IgD-negative memory B cell (primary cell): ENCODE measurements at regions not wholly inside any gene's neighbourhood (a gene's known extent, or its start where the extent isn't known, plus 50 kb on each side); places are given as distances from the start of the nearest gene placed in this dataset.
"Not testable (repeated sequence)": the region's sequence is repeated elsewhere in the genome, so short reads cannot be mapped to it uniquely, and the experiment has no call there.

Experiments
- H3K27ac Mint-ChIP-seq, 3 donors: one replicate each; pipeline ENCODE4 v1.8.0; 2020 to 2022; ENCODE audit warnings: mild to moderate bottlenecking in 3 of 3, mixed read lengths in 3 of 3, moderate library complexity in 1 of 3
- H3K27me3 Mint-ChIP-seq: one replicate; pipeline ENCODE4 v1.8.0; 2021; ENCODE audit warnings: mixed read lengths
- H3K36me3 Mint-ChIP-seq: one replicate; pipeline ENCODE4 v1.8.0; 2020; ENCODE audit warnings: mild to moderate bottlenecking, mixed read lengths
- H3K4me1 Mint-ChIP-seq, 3 donors: one replicate each; pipeline ENCODE4 v1.8.0; 2020 to 2022; ENCODE audit warnings: mixed read lengths in 3 of 3, mild to moderate bottlenecking in 1 of 3
- H3K4me3 Mint-ChIP-seq, 4 donors: one replicate each; pipeline ENCODE4 v1.8.0; 2020 to 2022; ENCODE audit warnings: mild to moderate bottlenecking in 4 of 4, mixed read lengths in 4 of 4, moderate library complexity in 3 of 4
- H3K9me3 Mint-ChIP-seq, 3 donors: one replicate each; pipeline ENCODE4 v1.8.0; 2020 to 2021; ENCODE audit warnings: mixed read lengths in 3 of 3, mild to moderate bottlenecking in 1 of 3

DNA sequence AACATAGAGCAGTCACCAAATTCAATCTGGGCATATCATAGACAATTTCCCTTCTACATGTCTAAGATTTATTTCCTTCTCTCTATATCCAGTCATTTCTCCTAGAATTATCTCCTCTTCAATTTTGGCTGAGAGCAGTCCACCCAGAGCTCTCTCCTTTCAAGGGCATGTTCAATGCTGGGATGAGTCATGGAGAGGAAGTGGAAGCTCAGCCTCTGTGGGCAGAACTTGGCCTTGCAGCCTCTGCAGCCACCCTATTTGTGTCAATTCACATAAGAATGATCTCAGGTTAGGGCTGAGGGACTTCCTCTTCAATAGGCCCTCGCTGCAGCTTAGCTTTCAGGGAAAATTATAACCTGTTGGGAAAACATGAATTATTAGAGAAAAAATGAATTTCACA is 560.8 kb downstream of the POM121L12 start:
- H3K4me1 Mint-ChIP-seq = peaks cover 0 to 1% (median 0%) of the 10 kb centered on the region in 3 donors
- no peak overlapping the region for H3K4me3 Mint-ChIP-seq
- no peak overlapping the region for H3K27ac Mint-ChIP-seq
- peaks cover 4 to 13% (median 6%) of the 10 kb centered on the region in 3 donors for H3K9me3 Mint-ChIP-seq
- H3K36me3 Mint-ChIP-seq = no peaks in the 10 kb centered on the region
- no peaks in the 10 kb centered on the region for H3K27me3 Mint-ChIP-seq

- H3K27me3 Mint-ChIP-seq = no peaks in the 10 kb centered on the region
- peak overlapping the region in 1 of 3 donors; percentile 64 for H3K27ac Mint-ChIP-seq
- H3K4me1 Mint-ChIP-seq = peaks cover 0 to 1% (median 0%) of the 10 kb centered on the region in 3 donors
- H3K4me3 Mint-ChIP-seq = no peak overlapping the region
- H3K36me3 Mint-ChIP-seq = no peaks in the 10 kb centered on the region
- peaks cover 1 to 18% (median 4%) of the 10 kb centered on the region in 3 donors for H3K9me3 Mint-ChIP-seq
Observed at GRCh38 chr7:53600296-53600695, 564.9 kb downstream of the POM121L12 start.

- Mint-ChIP-seq H3K27me3 (no peaks in the 10 kb centered on the region), H3K27ac (no peak overlapping the region), H3K9me3 (peaks cover 1 to 18% (median 7%) of the 10 kb centered on the region in 3 donors), H3K36me3 (no peaks in the 10 kb centered on the region), H3K4me3 (no peak overlapping the region), H3K4me1 (no peaks in the 10 kb centered on the region)
Observed at GRCh38 chr7:53602817-53603418, 567.5 kb downstream of the POM121L12 start.

GRCh38 chr7:53603461-53603860 is 568.0 kb downstream of the POM121L12 start:
- H3K4me3 Mint-ChIP-seq = no peak overlapping the region
- H3K4me1 Mint-ChIP-seq = no peaks in the 10 kb centered on the region
- H3K36me3 Mint-ChIP-seq = no peaks in the 10 kb centered on the region
- H3K27me3 Mint-ChIP-seq = no peaks in the 10 kb centered on the region
- no peak overlapping the region for H3K27ac Mint-ChIP-seq
- peaks cover 1 to 14% (median 7%) of the 10 kb centered on the region in 3 donors for H3K9me3 Mint-ChIP-seq

DNA sequence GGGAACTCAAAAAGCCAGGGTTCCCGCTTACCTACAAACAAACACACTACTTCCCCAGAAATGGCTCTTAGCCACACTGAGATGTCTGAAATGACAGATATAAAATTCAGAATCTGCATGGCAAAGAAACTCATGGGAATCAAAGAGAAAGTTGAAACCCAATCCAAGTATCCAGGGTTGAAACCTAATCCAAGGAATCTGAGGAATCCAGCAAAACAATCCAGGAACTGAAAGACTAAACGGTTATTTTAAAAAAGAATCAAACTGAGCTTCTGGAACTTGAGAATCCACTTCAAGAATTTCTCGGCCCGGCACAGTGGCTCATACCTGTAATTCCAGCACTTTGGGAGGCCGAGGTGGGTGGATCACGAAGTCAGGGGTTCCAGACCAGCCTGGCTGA is 568.8 kb downstream of the POM121L12 start:
- H3K36me3 Mint-ChIP-seq = no peaks in the 10 kb centered on the region
- no peaks in the 10 kb centered on the region for H3K27me3 Mint-ChIP-seq
- H3K27ac Mint-ChIP-seq = no peak overlapping the region
- no peak overlapping the region for H3K4me3 Mint-ChIP-seq
- no peaks in the 10 kb centered on the region for H3K4me1 Mint-ChIP-seq
- H3K9me3 Mint-ChIP-seq = peaks cover 1 to 18% (median 7%) of the 10 kb centered on the region in 3 donors

DNA sequence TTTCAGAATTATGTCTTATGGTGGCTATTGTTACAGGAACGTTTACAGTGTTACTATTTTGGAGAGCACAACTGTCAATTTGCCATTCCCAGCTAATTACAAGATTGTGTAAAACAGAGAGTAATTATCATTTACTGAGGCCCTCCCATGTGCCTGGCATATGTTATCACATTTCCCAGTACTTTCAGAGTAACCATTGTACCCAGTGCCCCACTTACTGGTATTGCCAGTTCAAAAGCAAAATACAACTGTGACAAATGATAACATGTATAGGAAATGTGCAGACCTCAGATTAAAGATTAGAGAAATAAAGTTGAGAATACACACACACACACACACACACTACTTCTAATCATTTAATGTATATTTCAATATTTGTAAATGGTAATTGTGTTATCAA is 572.5 kb downstream of the POM121L12 start:
- H3K36me3 Mint-ChIP-seq = no peaks in the 10 kb centered on the region
- no peaks in the 10 kb centered on the region for H3K4me1 Mint-ChIP-seq
- H3K27me3 Mint-ChIP-seq = no peaks in the 10 kb centered on the region
- peaks cover 0 to 16% (median 8%) of the 10 kb centered on the region in 3 donors for H3K9me3 Mint-ChIP-seq
- no peak overlapping the region for H3K27ac Mint-ChIP-seq
- no peak overlapping the region for H3K4me3 Mint-ChIP-seq

DNA sequence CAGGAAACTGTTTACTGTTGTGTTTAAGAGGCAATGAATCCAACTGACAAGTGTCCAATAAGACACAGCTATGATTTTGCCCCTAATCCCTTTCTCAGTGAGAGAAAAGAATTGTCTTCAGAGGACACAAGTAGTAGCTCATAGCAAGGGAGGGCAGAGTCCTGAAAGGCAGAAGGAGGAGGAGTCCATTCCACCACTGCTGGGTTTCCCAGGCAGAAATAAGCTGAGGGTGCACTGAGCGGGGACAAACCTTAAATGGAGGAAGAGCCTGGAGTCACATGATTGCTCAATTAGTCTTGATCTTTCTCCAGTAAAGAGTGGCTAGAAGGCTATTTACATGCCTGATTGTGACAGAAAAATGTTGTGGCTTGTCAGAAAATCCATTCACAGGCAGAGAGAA is 573.8 kb downstream of the POM121L12 start:
- no peak overlapping the region for H3K4me3 Mint-ChIP-seq
- H3K9me3 Mint-ChIP-seq = peaks cover 0 to 15% (median 10%) of the 10 kb centered on the region in 3 donors
- H3K4me1 Mint-ChIP-seq = no peaks in the 10 kb centered on the region
- no peak overlapping the region for H3K27ac Mint-ChIP-seq
- no peaks in the 10 kb centered on the region for H3K27me3 Mint-ChIP-seq
- H3K36me3 Mint-ChIP-seq = no peaks in the 10 kb centered on the region

DNA sequence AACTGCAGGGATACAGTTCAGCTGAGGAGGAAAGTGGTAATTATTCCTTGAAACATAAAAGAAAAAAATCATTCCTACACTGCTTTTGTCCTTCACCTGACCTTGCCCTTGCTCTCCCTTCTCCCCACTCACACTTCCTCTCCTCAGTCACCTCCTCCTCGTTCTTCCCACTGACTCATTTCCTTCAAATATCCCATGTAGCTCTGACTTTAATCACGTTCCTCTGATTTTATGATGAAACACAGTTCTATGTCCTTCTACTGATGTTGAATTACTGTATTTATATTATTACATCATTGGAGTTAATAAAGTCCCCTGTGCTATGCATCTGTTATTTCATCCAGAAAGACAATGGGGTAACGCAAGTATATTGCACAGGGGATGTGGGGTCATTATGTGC is 575.6 kb downstream of the POM121L12 start:
- no peaks in the 10 kb centered on the region for H3K4me1 Mint-ChIP-seq
- H3K9me3 Mint-ChIP-seq = peaks cover 0 to 17% (median 13%) of the 10 kb centered on the region in 3 donors
- H3K27me3 Mint-ChIP-seq = no peaks in the 10 kb centered on the region
- peaks cover 2% of the 10 kb centered on the region for H3K36me3 Mint-ChIP-seq
- H3K4me3 Mint-ChIP-seq = no peak overlapping the region
- no peak overlapping the region for H3K27ac Mint-ChIP-seq

GRCh38 chr7:53624356-53624755 is 588.9 kb downstream of the POM121L12 start:
- no peaks in the 10 kb centered on the region for H3K27me3 Mint-ChIP-seq
- H3K36me3 Mint-ChIP-seq = no peaks in the 10 kb centered on the region
- H3K9me3 Mint-ChIP-seq = peaks cover 8 to 13% (median 8%) of the 10 kb centered on the region in 3 donors
- H3K27ac Mint-ChIP-seq = no peak overlapping the region
- H3K4me3 Mint-ChIP-seq = no peak overlapping the region
- no peaks in the 10 kb centered on the region for H3K4me1 Mint-ChIP-seq

DNA sequence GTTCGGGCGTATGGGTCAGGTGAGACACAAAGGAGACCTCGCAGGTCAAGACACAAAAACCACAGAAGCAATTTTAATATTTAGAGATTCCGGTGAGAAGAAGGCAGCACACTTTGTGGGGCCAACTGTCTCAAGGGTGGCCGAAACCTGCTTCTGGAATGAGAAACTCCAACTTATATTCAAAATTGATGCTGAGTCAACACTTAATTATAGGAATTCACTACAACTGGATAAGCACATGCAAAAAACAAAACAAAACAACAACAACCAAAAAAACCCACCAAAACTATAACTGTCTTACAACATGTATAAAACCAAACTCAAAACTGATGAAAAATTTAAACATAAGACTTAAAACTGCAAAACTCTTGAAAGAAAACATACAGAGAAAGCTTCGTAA is 593.3 kb downstream of the POM121L12 start:
- Mint-ChIP-seq H3K4me3 (no peak overlapping the region), H3K36me3 (no peaks in the 10 kb centered on the region), H3K9me3 (peaks cover 0 to 6% (median 5%) of the 10 kb centered on the region in 3 donors), H3K27me3 (no peaks in the 10 kb centered on the region), H3K4me1 (no peaks in the 10 kb centered on the region), H3K27ac (no peak overlapping the region)

GRCh38 chr7:53635251-53635650 is 599.8 kb downstream of the POM121L12 start:
- not testable (repeated sequence) for H3K27me3 Mint-ChIP-seq, H3K27ac Mint-ChIP-seq, H3K9me3 Mint-ChIP-seq, H3K4me1 Mint-ChIP-seq, H3K36me3 Mint-ChIP-seq, H3K4me3 Mint-ChIP-seq

GRCh38 chr7:53638517-53638916 is 603.1 kb downstream of the POM121L12 start:
- no peak overlapping the region for H3K27ac Mint-ChIP-seq
- H3K27me3 Mint-ChIP-seq = no peaks in the 10 kb centered on the region
- no peaks in the 10 kb centered on the region for H3K36me3 Mint-ChIP-seq
- H3K4me3 Mint-ChIP-seq = no peak overlapping the region
- no peaks in the 10 kb centered on the region for H3K4me1 Mint-ChIP-seq
- peaks cover 4 to 20% (median 7%) of the 10 kb centered on the region in 3 donors for H3K9me3 Mint-ChIP-seq

GRCh38 chr7:53641091-53641490 is 605.7 kb downstream of the POM121L12 start:
- no peaks in the 10 kb centered on the region for H3K36me3 Mint-ChIP-seq

GRCh38 chr7:53642361-53642760 is 606.9 kb downstream of the POM121L12 start:
- H3K4me3 Mint-ChIP-seq = no peak overlapping the region
- H3K4me1 Mint-ChIP-seq = peaks cover 0 to 1% (median 0%) of the 10 kb centered on the region in 3 donors
- H3K27ac Mint-ChIP-seq = no peak overlapping the region
- H3K36me3 Mint-ChIP-seq = no peaks in the 10 kb centered on the region
- no peaks in the 10 kb centered on the region for H3K27me3 Mint-ChIP-seq
- H3K9me3 Mint-ChIP-seq = peaks cover 2 to 30% (median 9%) of the 10 kb centered on the region in 3 donors

More at GRCh38 chr7:53641091-53641490, 605.7 kb downstream of the POM121L12 start:
- Mint-ChIP-seq H3K4me1 (no peaks in the 10 kb centered on the region), H3K27ac (no peak overlapping the region), H3K4me3 (no peak overlapping the region), H3K27me3 (no peaks in the 10 kb centered on the region), H3K9me3 (peaks cover 5 to 30% (median 6%) of the 10 kb centered on the region in 3 donors)

GRCh38 chr7:53642866-53643265 is 607.4 kb downstream of the POM121L12 start:
- Mint-ChIP-seq H3K4me1 (peaks cover 0 to 1% (median 0%) of the 10 kb centered on the region in 3 donors), H3K27ac (no peak overlapping the region), H3K36me3 (no peaks in the 10 kb centered on the region), H3K9me3 (peaks cover 0 to 30% (median 9%) of the 10 kb centered on the region in 3 donors), H3K4me3 (no peak overlapping the region), H3K27me3 (no peaks in the 10 kb centered on the region)

DNA sequence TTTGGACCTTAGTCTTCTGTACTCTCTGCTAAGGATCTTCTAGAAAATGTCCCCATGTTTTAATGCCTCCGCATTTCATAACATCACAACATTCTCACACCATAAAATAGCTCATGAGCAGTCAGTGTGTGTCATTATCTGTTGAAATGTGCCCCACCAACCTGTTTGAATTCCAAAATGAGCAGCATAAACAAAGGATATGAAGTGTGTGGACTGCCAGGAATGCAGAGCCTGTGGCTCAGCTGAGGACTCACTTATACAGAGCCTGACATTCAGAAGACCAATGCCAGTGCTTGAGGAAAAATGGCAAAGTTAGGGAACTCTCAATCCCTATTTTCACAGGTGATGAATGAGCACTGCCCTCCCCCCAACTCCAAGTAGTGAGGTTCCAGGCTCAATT is 621.4 kb downstream of the POM121L12 start:
- H3K4me1 Mint-ChIP-seq = no peaks in the 10 kb centered on the region
- no peak overlapping the region for H3K27ac Mint-ChIP-seq
- no peaks in the 10 kb centered on the region for H3K36me3 Mint-ChIP-seq
- H3K4me3 Mint-ChIP-seq = no peak overlapping the region
- H3K9me3 Mint-ChIP-seq = peaks cover 0 to 15% (median 3%) of the 10 kb centered on the region in 3 donors
- H3K27me3 Mint-ChIP-seq = no peaks in the 10 kb centered on the region
